Endothelial cell of umbilical vein (primary cell): ENCODE measurements at regions not wholly inside any gene's neighbourhood (a gene's known extent, or its start where the extent isn't known, plus 50 kb on each side); places are given as distances from the start of the nearest gene placed in this dataset.

ENCODE experiments used
- BruUV-seq: library from RNA; stranded (reverse); fragments of 400-500 nt; replicated peaks from 2 replicates; lab custom pipeline; 2021; lab: Mats Ljungman, UMichigan
- CTCF ChIA-PET: fragments of 300-600, 350-600 bp; sonication (Branson Sonifier 250); formaldehyde crosslinking; loops from one replicate; lab custom pipeline; 2021; ENCODE audit warnings: antibody characterized with exemption, inconsistent platforms; lab: Charles Lee
- POLR2A ChIA-PET: fragments of 300-600, 350-600 bp; sonication (Branson Sonifier 250); formaldehyde crosslinking; loops from one replicate; lab custom pipeline; 2021; ENCODE audit warnings: antibody characterized with exemption, inconsistent platforms; lab: Charles Lee
- DNase-seq: peaks from one replicate; pipeline ENCODE4 v3.0.0-alpha.2; 2011; ENCODE audit warnings: low read depth, low spot score
- FAIRE-seq: peaks from 2 replicates; lab custom pipeline; 2011; peaks lifted over from hg19 to GRCh38; lab: Jason Lieb, UNC
- H2AFZ ChIP-seq: 2 replicates; pipeline ENCODE4 v1.6.0; 2012; ENCODE audit warnings: low read depth, low read length, control low read depth, inconsistent platforms
- H3K27ac ChIP-seq: 2 replicates; pipeline ENCODE4 v1.5.1; 2011; ENCODE audit warnings: low read depth, mild to moderate bottlenecking, control low read depth, low read length, moderate library complexity; ENCODE audit not compliant: insufficient read depth
- H3K27me3 ChIP-seq, 2 experiments: 2 replicates each; pipeline versions ENCODE4 v1.6.0 to v1.6.1; 2011; ENCODE audit warnings: low read length in 2 of 2, mixed read lengths in 1 of 2; ENCODE audit not compliant: control insufficient read depth in 2 of 2, insufficient read depth in 2 of 2
- H3K36me3 ChIP-seq, 2 experiments: 2 replicates in 1 of 2; 3 replicates in 1 of 2; pipeline ENCODE4 v1.5.1; 2011; ENCODE audit warnings: low read length in 2 of 2, mild to moderate bottlenecking in 1 of 2, moderate library complexity in 1 of 2; ENCODE audit not compliant: control insufficient read depth in 2 of 2, insufficient read depth in 2 of 2; ENCODE audit errors: extremely low read depth in 1 of 2
- H3K4me1 ChIP-seq: 3 replicates; pipeline ENCODE4 v1.5.1; 2011; ENCODE audit warnings: mild to moderate bottlenecking, low read length; ENCODE audit not compliant: control insufficient read depth, insufficient read depth; ENCODE audit errors: extremely low read depth
- H3K4me2 ChIP-seq: 2 replicates; pipeline ENCODE4 v1.6.1; 2011; ENCODE audit warnings: low read length, control low read depth, mixed read lengths; ENCODE audit not compliant: insufficient read depth
- H3K4me3 ChIP-seq, 3 experiments: fragments of 200-600 bp in 1 of 3; sonication (generic), shearing (Covaris generic) in 1 of 3; replicated peaks in 1 of 3; 2 replicates each; pipeline ENCODE4 v1.5.1; 2011 to 2016; ENCODE audit warnings: control low read depth in 3 of 3, low read length in 3 of 3, mild to moderate bottlenecking in 2 of 3, inconsistent platforms in 1 of 3, low read depth in 1 of 3, moderate library complexity in 1 of 3; ENCODE audit not compliant: insufficient read depth in 1 of 3
- H3K79me2 ChIP-seq: 2 replicates; pipeline ENCODE4 v1.6.0; 2012; ENCODE audit warnings: low read length, inconsistent platforms; ENCODE audit not compliant: control insufficient read depth, insufficient read depth
- H3K9ac ChIP-seq: replicated peaks from 2 replicates; pipeline ENCODE3; 2011; ENCODE audit warnings: low read length, control low read depth; ENCODE audit not compliant: insufficient read depth; ENCODE audit errors: extremely low read depth
- H3K9me1 ChIP-seq: replicated peaks from 3 replicates; pipeline ENCODE4 v1.6.0; 2011; ENCODE audit warnings: mild to moderate bottlenecking, low read length; ENCODE audit not compliant: control insufficient read depth, insufficient read depth; ENCODE audit errors: extremely low read depth
- H3K9me3 ChIP-seq: replicated peaks from 2 replicates; pipeline ENCODE4 v1.5.1; 2012; ENCODE audit warnings: low read length, inconsistent platforms; ENCODE audit not compliant: control insufficient read depth, insufficient read depth
- H4K20me1 ChIP-seq: replicated peaks from 2 replicates; pipeline ENCODE3; 2011; ENCODE audit warnings: mild to moderate bottlenecking, low read length; ENCODE audit not compliant: control insufficient read depth, insufficient read depth; ENCODE audit errors: extremely low read depth
- CTCF ChIP-seq, 2 donors: IDR thresholded peaks; 1 replicate in 1 of 2; 2 replicates in 1 of 2; pipeline ENCODE4 v1.5.1; 2011; ENCODE audit warnings: low read length in 2 of 2, mild to moderate bottlenecking in 2 of 2, moderate library complexity in 2 of 2, control low read depth in 1 of 2, inconsistent platforms in 1 of 2, low read depth in 1 of 2; ENCODE audit not compliant: insufficient read depth in 1 of 2; ENCODE audit errors: extremely low read depth in 1 of 2
- EZH2 ChIP-seq: IDR thresholded peaks from 2 replicates; pipeline ENCODE4 v1.6.1; 2012; ENCODE audit warnings: borderline replicate concordance, low read depth, mild to moderate bottlenecking, moderate library complexity, low read length, inconsistent platforms; ENCODE audit not compliant: severe bottlenecking
- FOS ChIP-seq: IDR thresholded peaks from 2 replicates; pipeline ENCODE4 v1.6.1; 2011; ENCODE audit warnings: mild to moderate bottlenecking, low read length, moderate library complexity, borderline replicate concordance; ENCODE audit not compliant: insufficient read depth
- GATA2 ChIP-seq: IDR thresholded peaks from 2 replicates; pipeline ENCODE4 v1.7.0; 2011; ENCODE audit warnings: low read depth, mild to moderate bottlenecking, moderate library complexity, mixed read lengths, low read length; ENCODE audit not compliant: insufficient read length, insufficient read depth
- JUN ChIP-seq: IDR thresholded peaks from 2 replicates; pipeline ENCODE4 v1.6.1; 2011; ENCODE audit warnings: borderline replicate concordance, low read depth; ENCODE audit not compliant: insufficient read length, insufficient read depth
- MAX ChIP-seq: IDR thresholded peaks from 2 replicates; pipeline ENCODE4 v1.6.1; 2011; ENCODE audit not compliant: insufficient read depth, insufficient read length
- MYC ChIP-seq: IDR thresholded peaks from one replicate; pipeline ENCODE4 v1.6.1; 2011; ENCODE audit warnings: mild to moderate bottlenecking, low read depth, low read length
- POLR2A ChIP-seq: IDR thresholded peaks from 2 replicates; pipeline ENCODE4 v1.6.1; 2012; ENCODE audit warnings: low read depth, mild to moderate bottlenecking, control low read depth, low read length
- POLR2AphosphoS5 ChIP-seq: IDR thresholded peaks from 2 replicates; pipeline ENCODE4 v1.6.1; 2012; ENCODE audit warnings: low read depth, mild to moderate bottlenecking, control low read depth, low read length, moderate library complexity; ENCODE audit not compliant: insufficient read depth
- dilution Hi-C: fragments of 300-500 bp; cut with MboI; formaldehyde crosslinking; loops from one replicate; pipeline ENCODE4 v1.15.0; 2019; ENCODE audit warnings: low sequenced_read_pairs; ENCODE audit not compliant: extremely low pct_ligation_motif_present
- intact Hi-C: fragments of 100-400 bp; cut with micrococcal nuclease; formaldehyde crosslinking; loops from one replicate; pipeline ENCODE4 v1.10.0; 2022

GRCh38 chr3:194995334-194995733, 275.6 kb downstream of the XXYLT1 start:
- Histone ChIP-seq H3K9ac (no peak overlapping the region), H3K27me3 (no peaks in the 10 kb centered on the region), H3K79me2 (no peaks in the 10 kb centered on the region), H3K4me1 (no peaks in the 10 kb centered on the region), H2AFZ (no peak overlapping the region), H3K9me3 (no peaks in the 10 kb centered on the region), H3K27ac (no peak overlapping the region), H4K20me1 (no peaks in the 10 kb centered on the region), H3K36me3 (no peaks in the 10 kb centered on the region), H3K4me3 (no peak overlapping the region), H3K9me1 (no peaks in the 10 kb centered on the region), H3K4me2 (no peak overlapping the region)
- DNase-seq (no peak), FAIRE-seq (no peak)
- dilution Hi-C loops (no loop called here), intact Hi-C loops (no loop called here)
- BruUV-seq, result no TSS peak
- CTCF ChIA-PET, result no interaction called here
- POLR2A ChIA-PET, result no interaction called here
- TF ChIP-seq JUN (no peak), POLR2A (no peak), FOS (no peak), MYC (no peak), GATA2 (no peak), CTCF (IDR thresholded peaks at IDR 0.05; ENCODE audit: extremely low read depth in 1 of 2, insufficient read depth in 1 of 2, low read depth in 1 of 2, low read length in 2 of 2) (no peak), MAX (no peak), POLR2AphosphoS5 (no peak), EZH2 (no peak)
